ENCODE measurements at regions not wholly inside any gene's neighbourhood (a gene's known extent, or its start where the extent isn't known, plus 50 kb on each side); places are given as distances from the start of the nearest gene placed in this dataset.

DNA sequence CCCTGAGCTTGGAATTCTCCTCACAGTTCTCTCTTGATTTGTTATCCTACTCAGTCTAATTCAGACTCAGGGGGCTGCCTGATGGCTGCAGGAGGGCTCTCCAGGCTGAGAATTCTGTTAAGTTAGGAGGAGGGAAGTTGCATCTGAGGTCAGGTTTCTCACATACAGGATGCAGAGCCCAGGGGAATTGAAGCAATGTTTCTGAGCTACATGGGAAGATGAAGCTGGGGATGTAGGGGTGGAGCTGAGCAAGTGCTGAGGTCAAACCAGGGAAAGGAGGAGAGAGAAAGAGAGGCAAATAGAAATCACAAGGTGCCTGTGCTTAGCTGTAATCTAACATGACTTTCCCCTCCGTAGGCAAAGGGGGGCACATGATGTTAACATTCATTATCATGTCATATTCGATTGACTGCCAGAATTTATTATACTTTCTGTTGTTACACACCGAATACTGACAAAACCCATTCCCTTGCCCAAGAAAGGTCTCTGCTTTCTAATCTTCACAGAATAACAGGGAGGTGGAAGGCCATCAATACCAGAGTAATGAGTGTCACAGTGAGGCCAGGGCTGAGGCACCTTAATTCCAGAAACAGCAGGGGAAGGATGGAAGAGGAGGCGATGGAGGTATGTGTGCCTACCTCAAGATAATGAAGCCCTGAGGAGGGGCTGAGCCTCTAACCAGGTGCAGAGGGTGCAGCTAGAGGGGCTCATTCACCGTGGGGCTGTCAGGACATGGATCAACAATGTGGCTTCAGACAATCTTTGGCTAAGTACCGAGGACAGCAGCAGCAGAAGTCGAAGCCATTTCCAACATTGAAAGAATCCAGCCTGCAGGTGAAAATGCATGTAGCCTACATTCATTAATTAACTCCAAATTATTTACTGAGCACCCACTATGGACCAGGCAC, 205.4 kb upstream of the SNX19 start:
- Histone ChIP-seq H3K27ac (ENCODE audit: low read length) (no peak overlapping the region), H3K4me1 (ENCODE audit: control insufficient read depth in 1 of 2, insufficient read depth in 2 of 2, low read length in 2 of 2) (no peaks in the 10 kb centered on the region), H3K36me3 (ENCODE audit: control insufficient read depth in 1 of 2, insufficient read depth in 2 of 2, low read length in 2 of 2) (no peaks in the 10 kb centered on the region), H3K9me3 (ENCODE audit: control insufficient read depth in 1 of 2, low read length in 2 of 2) (no peaks in the 10 kb centered on the region), H3K27me3 (ENCODE audit: low read depth, low read length) (no peaks in the 10 kb centered on the region), H3K4me3 (ENCODE audit: low read depth in 1 of 2, low read length in 2 of 2) (no peak overlapping the region)

DNA sequence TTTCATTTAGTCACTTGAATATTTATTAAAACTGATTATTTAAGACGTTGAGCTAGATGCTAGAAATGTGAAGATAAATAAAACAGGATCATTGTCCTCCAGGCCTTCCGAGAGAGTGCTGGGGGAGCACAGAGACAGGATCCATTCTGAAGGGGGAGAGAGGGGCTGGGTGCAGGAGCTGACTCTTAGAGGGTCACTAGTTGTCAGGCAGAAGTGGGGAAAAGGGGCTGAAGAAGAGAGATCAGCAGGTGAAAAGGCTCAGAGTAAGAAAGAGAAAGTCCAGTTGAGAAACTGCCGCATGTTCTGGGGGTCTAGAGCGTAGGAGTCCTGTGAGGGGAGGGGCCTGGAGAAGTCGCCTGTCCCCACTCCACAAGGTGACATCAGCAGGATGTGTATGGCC, 206.2 kb upstream of the SNX19 start:
- Histone ChIP-seq H3K27ac (ENCODE audit: low read length) (no peak overlapping the region), H3K27me3 (ENCODE audit: low read depth, low read length) (no peaks in the 10 kb centered on the region), H3K36me3 (ENCODE audit: control insufficient read depth in 1 of 2, insufficient read depth in 2 of 2, low read length in 2 of 2) (no peaks in the 10 kb centered on the region), H3K9me3 (ENCODE audit: control insufficient read depth in 1 of 2, low read length in 2 of 2) (peaks cover 0 to 4% of the 10 kb centered on the region in 2 donors), H3K4me3 (ENCODE audit: low read depth in 1 of 2, low read length in 2 of 2) (no peak overlapping the region), H3K4me1 (ENCODE audit: control insufficient read depth in 1 of 2, insufficient read depth in 2 of 2, low read length in 2 of 2) (no peaks in the 10 kb centered on the region)

DNA sequence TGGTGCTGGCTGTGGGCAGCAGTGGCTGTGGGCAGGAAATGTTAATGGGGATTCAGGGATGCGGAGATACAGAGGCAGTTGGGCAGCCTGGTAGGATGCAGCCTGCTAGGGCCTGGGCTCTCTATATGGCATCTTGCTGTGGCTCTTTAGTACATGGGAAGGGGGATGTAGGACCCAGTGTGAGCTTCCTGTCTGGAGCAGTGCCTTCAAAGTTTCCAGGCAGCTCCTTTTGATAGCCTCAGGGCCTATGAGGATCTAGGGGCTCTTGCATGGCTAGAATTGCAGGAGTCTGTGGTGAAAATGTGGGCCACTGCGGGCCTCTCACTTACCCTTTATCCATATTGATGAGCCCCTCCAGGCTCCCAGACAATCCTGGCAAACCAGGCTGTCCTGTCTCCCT, 213.2 kb upstream of the SNX19 start:
- H3K27ac ChIP-seq (ENCODE audit: low read length) = no peak overlapping the region
- H3K4me3 ChIP-seq (ENCODE audit: low read depth in 1 of 2, low read length in 2 of 2) = no peak overlapping the region
- H3K36me3 ChIP-seq (ENCODE audit: control insufficient read depth in 1 of 2, insufficient read depth in 2 of 2, low read length in 2 of 2) = no peaks in the 10 kb centered on the region
- H3K9me3 ChIP-seq (ENCODE audit: control insufficient read depth in 1 of 2, low read length in 2 of 2) = peaks cover 0 to 19% of the 10 kb centered on the region in 2 donors
- no peaks in the 10 kb centered on the region for H3K4me1 ChIP-seq (ENCODE audit: control insufficient read depth in 1 of 2, insufficient read depth in 2 of 2, low read length in 2 of 2)
- H3K27me3 ChIP-seq (ENCODE audit: low read depth, low read length) = no peaks in the 10 kb centered on the region

DNA sequence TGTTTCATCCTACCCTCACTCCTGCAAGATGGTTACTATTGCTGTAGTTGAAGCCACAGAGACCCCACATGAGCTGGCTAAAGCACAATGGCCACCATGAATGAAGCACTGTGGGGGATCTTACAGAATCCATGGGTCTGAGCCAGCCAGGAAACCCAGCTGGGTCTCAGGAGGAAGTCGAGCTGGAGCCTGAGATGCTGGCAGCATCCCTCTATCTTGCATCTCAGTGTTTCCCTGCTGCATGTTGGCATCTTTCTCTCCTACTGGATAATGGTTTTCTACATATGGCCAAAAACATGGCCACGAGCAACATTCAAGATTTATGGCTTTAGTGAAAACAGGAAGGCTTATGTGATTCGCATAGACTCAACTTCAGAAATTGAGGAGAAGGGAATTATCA, 219.3 kb upstream of the SNX19 start:
- H3K27ac ChIP-seq (ENCODE audit: low read length) = no peak overlapping the region
- no peaks in the 10 kb centered on the region for H3K9me3 ChIP-seq (ENCODE audit: control insufficient read depth in 1 of 2, low read length in 2 of 2)
- H3K36me3 ChIP-seq (ENCODE audit: control insufficient read depth in 1 of 2, insufficient read depth in 2 of 2, low read length in 2 of 2) = no peaks in the 10 kb centered on the region
- H3K4me1 ChIP-seq (ENCODE audit: control insufficient read depth in 1 of 2, insufficient read depth in 2 of 2, low read length in 2 of 2) = no peaks in the 10 kb centered on the region
- no peaks in the 10 kb centered on the region for H3K27me3 ChIP-seq (ENCODE audit: low read depth, low read length)
- H3K4me3 ChIP-seq (ENCODE audit: low read depth in 1 of 2, low read length in 2 of 2) = no peak overlapping the region

DNA sequence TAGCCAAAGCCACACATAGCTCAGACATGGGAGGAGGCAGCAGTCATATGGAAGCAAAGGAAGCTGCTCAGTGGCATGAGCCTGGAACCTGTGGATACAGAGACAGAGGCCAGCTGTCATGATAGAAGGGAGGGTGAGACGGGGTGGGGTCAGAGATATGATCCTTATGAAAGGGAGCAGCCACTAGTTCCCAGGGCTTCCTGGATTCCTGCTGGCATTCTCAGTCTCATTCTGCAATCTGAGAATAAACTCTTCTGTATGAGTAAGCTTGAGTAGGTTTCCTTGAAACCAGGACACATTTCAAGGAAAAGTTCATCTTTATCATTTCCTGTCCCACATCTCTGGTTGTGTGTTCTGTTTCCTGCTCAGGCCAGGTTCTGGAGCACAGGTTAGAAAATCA, 220.2 kb upstream of the SNX19 start:
- Histone ChIP-seq H3K27me3 (ENCODE audit: low read depth, low read length) (no peaks in the 10 kb centered on the region), H3K27ac (ENCODE audit: low read length) (no peak overlapping the region), H3K4me3 (ENCODE audit: low read depth in 1 of 2, low read length in 2 of 2) (no peak overlapping the region), H3K36me3 (ENCODE audit: control insufficient read depth in 1 of 2, insufficient read depth in 2 of 2, low read length in 2 of 2) (no peaks in the 10 kb centered on the region), H3K4me1 (ENCODE audit: control insufficient read depth in 1 of 2, insufficient read depth in 2 of 2, low read length in 2 of 2) (no peaks in the 10 kb centered on the region), H3K9me3 (ENCODE audit: control insufficient read depth in 1 of 2, low read length in 2 of 2) (no peaks in the 10 kb centered on the region)

DNA sequence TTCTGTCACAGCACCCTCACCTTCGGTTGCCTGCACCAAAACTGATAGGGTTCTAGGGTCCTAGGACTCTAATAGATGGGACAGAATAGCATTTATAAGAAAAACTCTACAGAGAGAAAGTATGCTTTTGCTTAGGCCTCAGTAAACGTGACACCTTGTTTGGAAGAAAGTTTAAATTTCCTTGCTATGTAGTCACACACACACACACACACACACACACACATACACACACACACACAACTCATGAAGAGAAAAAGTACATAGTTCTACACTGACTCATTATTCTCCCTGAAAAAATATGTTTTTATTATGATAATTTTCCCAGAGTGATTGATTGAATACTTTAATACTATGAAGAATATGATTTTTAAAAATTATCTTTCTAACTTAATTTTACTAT, 220.8 kb upstream of the SNX19 start:
- Histone ChIP-seq H3K4me1 (ENCODE audit: control insufficient read depth in 1 of 2, insufficient read depth in 2 of 2, low read length in 2 of 2) (no peaks in the 10 kb centered on the region), H3K27me3 (ENCODE audit: low read depth, low read length) (no peaks in the 10 kb centered on the region), H3K27ac (ENCODE audit: low read length) (no peak overlapping the region), H3K9me3 (ENCODE audit: control insufficient read depth in 1 of 2, low read length in 2 of 2) (no peaks in the 10 kb centered on the region), H3K36me3 (ENCODE audit: control insufficient read depth in 1 of 2, insufficient read depth in 2 of 2, low read length in 2 of 2) (no peaks in the 10 kb centered on the region), H3K4me3 (ENCODE audit: low read depth in 1 of 2, low read length in 2 of 2) (no peak overlapping the region)

DNA sequence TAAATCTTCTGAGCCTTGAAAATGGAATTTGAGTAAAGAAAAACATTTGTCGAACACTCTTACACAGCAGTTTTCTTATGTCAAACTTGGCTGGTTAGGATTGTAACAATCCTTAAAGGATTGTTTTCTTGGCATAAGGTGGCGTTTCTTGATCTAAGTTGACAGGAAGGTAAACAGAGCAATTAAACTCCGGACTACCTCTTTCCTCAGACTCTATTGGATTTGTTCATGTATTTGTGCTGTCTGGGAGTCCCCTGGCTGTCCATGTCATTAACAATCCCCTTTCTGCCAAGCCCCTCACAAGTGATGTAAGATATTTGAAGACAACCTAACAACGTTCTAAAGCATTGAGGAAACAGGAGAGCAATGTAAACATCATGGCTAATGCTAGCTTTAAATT, 222.5 kb upstream of the SNX19 start:
- H3K4me1 ChIP-seq (ENCODE audit: control insufficient read depth in 1 of 2, insufficient read depth in 2 of 2, low read length in 2 of 2) = no peaks in the 10 kb centered on the region
- no peaks in the 10 kb centered on the region for H3K36me3 ChIP-seq (ENCODE audit: control insufficient read depth in 1 of 2, insufficient read depth in 2 of 2, low read length in 2 of 2)
- no peak overlapping the region for H3K4me3 ChIP-seq (ENCODE audit: low read depth in 1 of 2, low read length in 2 of 2)
- no peaks in the 10 kb centered on the region for H3K27me3 ChIP-seq (ENCODE audit: low read depth, low read length)
- no peaks in the 10 kb centered on the region for H3K9me3 ChIP-seq (ENCODE audit: control insufficient read depth in 1 of 2, low read length in 2 of 2)
- no peak overlapping the region for H3K27ac ChIP-seq (ENCODE audit: low read length)

DNA sequence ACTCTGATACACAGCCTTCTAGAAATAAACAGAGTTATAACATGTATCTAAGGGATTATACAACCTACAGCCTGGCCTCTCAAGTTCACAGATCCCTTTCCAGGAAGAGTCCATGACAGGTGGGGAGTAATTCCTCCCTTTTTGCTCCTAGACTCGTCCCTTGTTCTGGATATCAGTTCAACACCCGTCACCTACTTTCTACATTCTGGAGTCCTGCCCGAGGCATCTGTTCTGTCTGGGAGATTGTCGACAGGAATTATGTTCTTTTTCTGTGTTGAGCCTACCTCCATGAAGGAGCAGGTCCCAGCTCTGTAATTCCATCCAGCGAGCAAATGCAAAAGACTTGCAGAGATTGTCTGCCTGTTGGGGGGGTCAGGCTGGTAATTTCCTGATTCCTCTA, 224.6 kb upstream of the NTM start:
- no peaks in the 10 kb centered on the region for H3K4me1 ChIP-seq (ENCODE audit: control insufficient read depth in 1 of 2, insufficient read depth in 2 of 2, low read length in 2 of 2)
- H3K27ac ChIP-seq (ENCODE audit: low read length) = no peak overlapping the region
- H3K4me3 ChIP-seq (ENCODE audit: low read depth in 1 of 2, low read length in 2 of 2) = no peak overlapping the region
- no peaks in the 10 kb centered on the region for H3K27me3 ChIP-seq (ENCODE audit: low read depth, low read length)
- no peaks in the 10 kb centered on the region for H3K36me3 ChIP-seq (ENCODE audit: control insufficient read depth in 1 of 2, insufficient read depth in 2 of 2, low read length in 2 of 2)
- H3K9me3 ChIP-seq (ENCODE audit: control insufficient read depth in 1 of 2, low read length in 2 of 2) = no peaks in the 10 kb centered on the region

DNA sequence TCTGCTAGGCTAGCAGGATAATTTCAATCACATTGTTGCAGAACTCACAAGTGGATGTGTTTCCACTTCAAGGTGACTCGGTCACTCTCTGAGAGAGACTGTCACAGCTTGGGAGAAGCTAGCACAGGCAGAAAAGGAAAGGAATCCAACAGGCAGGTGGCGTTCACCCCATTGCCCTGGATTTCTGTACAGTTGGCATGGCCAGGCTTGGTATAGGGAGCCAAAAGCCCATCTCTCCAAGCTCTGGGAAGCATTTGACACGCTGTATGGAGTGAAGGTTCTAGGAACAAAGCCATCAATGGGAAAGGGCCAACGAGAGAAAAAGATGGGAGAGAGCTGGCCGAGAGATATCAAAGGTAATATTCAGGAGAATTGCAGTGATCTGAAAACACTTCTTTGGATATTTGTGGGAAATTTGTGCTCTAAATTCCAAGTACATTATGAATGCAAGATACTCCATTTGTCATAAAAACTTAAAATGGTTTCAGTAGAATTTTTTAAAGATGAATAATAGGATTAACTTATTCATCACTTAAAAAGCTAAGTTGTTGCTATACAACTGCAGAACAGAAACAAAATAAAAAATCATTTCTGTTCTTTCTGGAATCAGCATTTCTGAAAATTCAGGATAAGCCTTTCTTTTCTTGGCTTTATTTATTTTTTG, 223.5 kb upstream of the NTM start:
- no peaks in the 10 kb centered on the region for H3K27me3 ChIP-seq (ENCODE audit: low read depth, low read length)
- H3K9me3 ChIP-seq (ENCODE audit: control insufficient read depth in 1 of 2, low read length in 2 of 2) = no peaks in the 10 kb centered on the region
- no peak overlapping the region for H3K27ac ChIP-seq (ENCODE audit: low read length)
- H3K4me1 ChIP-seq (ENCODE audit: control insufficient read depth in 1 of 2, insufficient read depth in 2 of 2, low read length in 2 of 2) = no peaks in the 10 kb centered on the region
- no peak overlapping the region for H3K4me3 ChIP-seq (ENCODE audit: low read depth in 1 of 2, low read length in 2 of 2)
- no peaks in the 10 kb centered on the region for H3K36me3 ChIP-seq (ENCODE audit: control insufficient read depth in 1 of 2, insufficient read depth in 2 of 2, low read length in 2 of 2)

DNA sequence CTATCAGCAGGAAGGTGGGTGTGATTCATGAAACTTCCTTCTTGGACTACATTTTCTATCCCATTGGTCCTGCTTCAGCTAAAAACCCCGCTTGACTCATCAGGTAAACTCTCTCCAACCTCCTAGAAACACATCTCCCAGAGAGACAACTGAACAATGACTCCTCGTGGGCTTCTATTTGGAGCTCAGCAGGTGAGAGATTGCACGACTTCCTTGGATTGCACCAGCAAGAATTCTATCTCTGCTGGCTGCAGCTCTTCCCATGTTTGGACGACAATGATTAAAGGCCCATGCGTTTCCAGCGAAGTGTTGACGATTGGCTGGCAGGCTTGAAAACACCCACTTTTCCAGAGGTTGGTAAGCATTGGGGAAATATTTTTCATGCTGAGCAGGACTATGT, 216.1 kb upstream of the NTM start:
- Histone ChIP-seq H3K4me1 (ENCODE audit: control insufficient read depth in 1 of 2, insufficient read depth in 2 of 2, low read length in 2 of 2) (no peaks in the 10 kb centered on the region), H3K27me3 (ENCODE audit: low read depth, low read length) (no peaks in the 10 kb centered on the region), H3K4me3 (ENCODE audit: low read depth in 1 of 2, low read length in 2 of 2) (no peak overlapping the region), H3K9me3 (ENCODE audit: control insufficient read depth in 1 of 2, low read length in 2 of 2) (no peaks in the 10 kb centered on the region), H3K36me3 (ENCODE audit: control insufficient read depth in 1 of 2, insufficient read depth in 2 of 2, low read length in 2 of 2) (no peaks in the 10 kb centered on the region), H3K27ac (ENCODE audit: low read length) (no peak overlapping the region)

DNA sequence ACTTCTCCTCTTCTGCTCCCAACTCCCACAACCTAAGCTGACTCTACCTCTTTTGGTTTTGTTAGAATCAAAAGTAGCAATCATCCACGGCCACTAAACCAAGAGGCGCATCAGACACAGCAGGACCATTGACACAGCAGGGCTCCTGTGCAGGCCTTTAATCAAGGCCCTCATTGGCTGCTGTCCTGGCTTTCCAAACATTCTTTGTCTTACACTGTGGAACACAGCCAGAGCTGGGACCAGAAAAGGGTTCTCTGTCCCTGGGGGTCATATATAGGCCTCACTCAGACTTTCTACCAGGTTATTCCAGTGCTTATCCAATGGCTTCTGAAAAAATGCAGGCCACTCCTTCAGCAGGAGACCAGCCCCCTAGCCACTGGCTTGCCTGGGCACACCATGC, 212.7 kb upstream of the NTM start:
- no peak overlapping the region for H3K4me3 ChIP-seq (ENCODE audit: low read depth in 1 of 2, low read length in 2 of 2)

More for the DNA sequence above, 212.7 kb upstream of the NTM start:
- no peaks in the 10 kb centered on the region for H3K9me3 ChIP-seq (ENCODE audit: control insufficient read depth in 1 of 2, low read length in 2 of 2)
- H3K27me3 ChIP-seq (ENCODE audit: low read depth, low read length) = no peaks in the 10 kb centered on the region
- H3K4me1 ChIP-seq (ENCODE audit: control insufficient read depth in 1 of 2, insufficient read depth in 2 of 2, low read length in 2 of 2) = no peaks in the 10 kb centered on the region
- H3K36me3 ChIP-seq (ENCODE audit: control insufficient read depth in 1 of 2, insufficient read depth in 2 of 2, low read length in 2 of 2) = no peaks in the 10 kb centered on the region
- no peak overlapping the region for H3K27ac ChIP-seq (ENCODE audit: low read length)
